ENCODE measurements at regions not wholly inside any gene's neighbourhood (a gene's known extent, or its start where the extent isn't known, plus 50 kb on each side); places are given as distances from the start of the nearest gene placed in this dataset.

DNA sequence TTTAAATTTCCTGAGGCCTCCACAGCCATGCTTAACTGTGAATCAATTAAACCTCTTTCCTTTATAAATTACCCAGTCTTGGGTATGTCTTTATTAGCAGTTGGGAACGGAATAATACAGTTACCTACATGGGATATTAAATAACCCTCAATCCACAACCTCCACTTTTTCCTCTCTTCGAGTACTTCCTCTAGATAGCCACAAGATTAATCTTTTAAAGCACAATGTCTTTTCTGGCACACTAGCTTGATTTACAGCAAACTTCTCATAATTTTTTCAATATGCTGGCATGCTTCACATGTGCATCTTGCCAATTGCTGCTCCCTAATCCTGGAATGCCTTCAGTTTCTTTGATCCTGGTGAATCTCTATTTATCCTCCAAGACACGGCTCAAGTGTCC is 92.2 kb downstream of the P2RY1 start:
- no peak overlapping the region for H2AFZ ChIP-seq (ENCODE audit: low read depth)
- WGBS (ENCODE audit: low lambda C conversion rate), result 5% methylated on average over 3 of the region's 3 CpGs
- H3K9me3 ChIP-seq, result no peaks in the 10 kb centered on the region
- CTCF ChIA-PET, result no interaction called here
- H4K20me1 ChIP-seq (ENCODE audit: insufficient read depth), result no peaks in the 10 kb centered on the region
- DNase-seq, result no peak
- TF ChIP-seq RXRA (IDR thresholded peaks at IDR 0.05; ENCODE audit: borderline replicate concordance, low read depth) (no peak), TEAD4 (IDR thresholded peaks at IDR 0.05; ENCODE audit: borderline replicate concordance, insufficient read depth) (no peak), JUND (IDR thresholded peaks at IDR 0.05) (no peak), FOXJ3 (CRISPR knock-in tag; IDR thresholded peaks at IDR 0.05) (no peak), RCOR1 (IDR thresholded peaks at IDR 0.05; ENCODE audit: low read length) (no peak), TAF1 (IDR thresholded peaks at IDR 0.05; ENCODE audit: borderline replicate concordance, low read depth, low read length) (no peak), CHD2 (IDR thresholded peaks at IDR 0.05; ENCODE audit: low read length, partially characterized antibody) (no peak), EP300 (IDR thresholded peaks at IDR 0.05; ENCODE audit: borderline replicate concordance in 1 of 2, low read depth in 1 of 2, low read length in 1 of 2) (no peak), FOXM1 (IDR thresholded peaks at IDR 0.05; ENCODE audit: low read depth) (no peak), NRF1 (IDR thresholded peaks at IDR 0.05; ENCODE audit: low read depth, low read length) (no peak)
- TF ChIP-seq, protein P1, sequence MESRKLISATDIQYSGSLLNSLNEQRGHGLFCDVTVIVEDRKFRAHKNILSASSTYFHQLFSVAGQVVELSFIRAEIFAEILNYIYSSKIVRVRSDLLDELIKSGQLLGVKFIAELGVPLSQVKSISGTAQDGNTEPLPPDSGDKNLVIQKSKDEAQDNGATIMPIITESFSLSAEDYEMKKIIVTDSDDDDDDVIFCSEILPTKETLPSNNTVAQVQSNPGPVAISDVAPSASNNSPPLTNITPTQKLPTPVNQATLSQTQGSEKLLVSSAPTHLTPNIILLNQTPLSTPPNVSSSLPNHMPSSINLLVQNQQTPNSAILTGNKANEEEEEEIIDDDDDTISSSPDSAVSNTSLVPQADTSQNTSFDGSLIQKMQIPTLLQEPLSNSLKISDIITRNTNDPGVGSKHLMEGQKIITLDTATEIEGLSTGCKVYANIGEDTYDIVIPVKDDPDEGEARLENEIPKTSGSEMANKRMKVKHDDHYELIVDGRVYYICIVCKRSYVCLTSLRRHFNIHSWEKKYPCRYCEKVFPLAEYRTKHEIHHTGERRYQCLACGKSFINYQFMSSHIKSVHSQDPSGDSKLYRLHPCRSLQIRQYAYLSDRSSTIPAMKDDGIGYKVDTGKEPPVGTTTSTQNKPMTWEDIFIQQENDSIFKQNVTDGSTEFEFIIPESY (IDR thresholded peaks at IDR 0.05; ENCODE audit: borderline replicate concordance, low read depth), result no peak
- TF ChIP-seq, protein P2, sequence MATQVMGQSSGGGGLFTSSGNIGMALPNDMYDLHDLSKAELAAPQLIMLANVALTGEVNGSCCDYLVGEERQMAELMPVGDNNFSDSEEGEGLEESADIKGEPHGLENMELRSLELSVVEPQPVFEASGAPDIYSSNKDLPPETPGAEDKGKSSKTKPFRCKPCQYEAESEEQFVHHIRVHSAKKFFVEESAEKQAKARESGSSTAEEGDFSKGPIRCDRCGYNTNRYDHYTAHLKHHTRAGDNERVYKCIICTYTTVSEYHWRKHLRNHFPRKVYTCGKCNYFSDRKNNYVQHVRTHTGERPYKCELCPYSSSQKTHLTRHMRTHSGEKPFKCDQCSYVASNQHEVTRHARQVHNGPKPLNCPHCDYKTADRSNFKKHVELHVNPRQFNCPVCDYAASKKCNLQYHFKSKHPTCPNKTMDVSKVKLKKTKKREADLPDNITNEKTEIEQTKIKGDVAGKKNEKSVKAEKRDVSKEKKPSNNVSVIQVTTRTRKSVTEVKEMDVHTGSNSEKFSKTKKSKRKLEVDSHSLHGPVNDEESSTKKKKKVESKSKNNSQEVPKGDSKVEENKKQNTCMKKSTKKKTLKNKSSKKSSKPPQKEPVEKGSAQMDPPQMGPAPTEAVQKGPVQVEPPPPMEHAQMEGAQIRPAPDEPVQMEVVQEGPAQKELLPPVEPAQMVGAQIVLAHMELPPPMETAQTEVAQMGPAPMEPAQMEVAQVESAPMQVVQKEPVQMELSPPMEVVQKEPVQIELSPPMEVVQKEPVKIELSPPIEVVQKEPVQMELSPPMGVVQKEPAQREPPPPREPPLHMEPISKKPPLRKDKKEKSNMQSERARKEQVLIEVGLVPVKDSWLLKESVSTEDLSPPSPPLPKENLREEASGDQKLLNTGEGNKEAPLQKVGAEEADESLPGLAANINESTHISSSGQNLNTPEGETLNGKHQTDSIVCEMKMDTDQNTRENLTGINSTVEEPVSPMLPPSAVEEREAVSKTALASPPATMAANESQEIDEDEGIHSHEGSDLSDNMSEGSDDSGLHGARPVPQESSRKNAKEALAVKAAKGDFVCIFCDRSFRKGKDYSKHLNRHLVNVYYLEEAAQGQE (IDR thresholded peaks at IDR 0.05; ENCODE audit: low read depth, low read length), result no peak
- TF ChIP-seq, protein P3, sequence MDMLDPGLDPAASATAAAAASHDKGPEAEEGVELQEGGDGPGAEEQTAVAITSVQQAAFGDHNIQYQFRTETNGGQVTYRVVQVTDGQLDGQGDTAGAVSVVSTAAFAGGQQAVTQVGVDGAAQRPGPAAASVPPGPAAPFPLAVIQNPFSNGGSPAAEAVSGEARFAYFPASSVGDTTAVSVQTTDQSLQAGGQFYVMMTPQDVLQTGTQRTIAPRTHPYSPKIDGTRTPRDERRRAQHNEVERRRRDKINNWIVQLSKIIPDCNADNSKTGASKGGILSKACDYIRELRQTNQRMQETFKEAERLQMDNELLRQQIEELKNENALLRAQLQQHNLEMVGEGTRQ (IDR thresholded peaks at IDR 0.05; ENCODE audit: borderline replicate concordance, low read depth, low read length), result no peak
- TF ChIP-seq, protein P4, sequence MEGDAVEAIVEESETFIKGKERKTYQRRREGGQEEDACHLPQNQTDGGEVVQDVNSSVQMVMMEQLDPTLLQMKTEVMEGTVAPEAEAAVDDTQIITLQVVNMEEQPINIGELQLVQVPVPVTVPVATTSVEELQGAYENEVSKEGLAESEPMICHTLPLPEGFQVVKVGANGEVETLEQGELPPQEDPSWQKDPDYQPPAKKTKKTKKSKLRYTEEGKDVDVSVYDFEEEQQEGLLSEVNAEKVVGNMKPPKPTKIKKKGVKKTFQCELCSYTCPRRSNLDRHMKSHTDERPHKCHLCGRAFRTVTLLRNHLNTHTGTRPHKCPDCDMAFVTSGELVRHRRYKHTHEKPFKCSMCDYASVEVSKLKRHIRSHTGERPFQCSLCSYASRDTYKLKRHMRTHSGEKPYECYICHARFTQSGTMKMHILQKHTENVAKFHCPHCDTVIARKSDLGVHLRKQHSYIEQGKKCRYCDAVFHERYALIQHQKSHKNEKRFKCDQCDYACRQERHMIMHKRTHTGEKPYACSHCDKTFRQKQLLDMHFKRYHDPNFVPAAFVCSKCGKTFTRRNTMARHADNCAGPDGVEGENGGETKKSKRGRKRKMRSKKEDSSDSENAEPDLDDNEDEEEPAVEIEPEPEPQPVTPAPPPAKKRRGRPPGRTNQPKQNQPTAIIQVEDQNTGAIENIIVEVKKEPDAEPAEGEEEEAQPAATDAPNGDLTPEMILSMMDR (IDR thresholded peaks at IDR 0.05), result no peak
- no peak overlapping the region for H3K9ac ChIP-seq
- no peaks in the 10 kb centered on the region for H3K79me2 ChIP-seq (ENCODE audit: insufficient read depth)
- no peak overlapping the region for H3K27ac ChIP-seq (ENCODE audit: low read depth in 2 of 2, low read length in 1 of 2)
- H3K9me2 ChIP-seq, result no peaks in the 10 kb centered on the region
- H3F3A ChIP-seq (replicated peaks; ENCODE audit: insufficient read depth), result no peaks in the 10 kb centered on the region
- POLR2A ChIA-PET, result no interaction called here
- H3K4me3 ChIP-seq (ENCODE audit: low read depth in 2 of 2, low read length in 1 of 2), result no peak overlapping the region
- H3K36me3 ChIP-seq (replicated peaks in 1 of 2; ENCODE audit: control insufficient read depth in 1 of 2, insufficient read depth in 2 of 2, low read length in 1 of 2), result no peaks in the 10 kb centered on the region
- no peaks in the 10 kb centered on the region for H3K4me1 ChIP-seq (ENCODE audit: control insufficient read depth in 1 of 2, insufficient read depth in 2 of 2, low read depth in 1 of 2, low read length in 1 of 2)
- H3K4me2 ChIP-seq, result no peak overlapping the region
- H3K27me3 ChIP-seq (ENCODE audit: insufficient read depth), result no peaks in the 10 kb centered on the region; the same call in 1 of the 2 replicates

All from SK-N-SH (cell line).